IPS-20b (cell line): ENCODE measurements at regions not wholly inside any gene's neighbourhood (a gene's known extent, or its start where the extent isn't known, plus 50 kb on each side); places are given as distances from the start of the nearest gene placed in this dataset.

Experiments used
- H3K27ac ChIP-seq: one replicate; pipeline ENCODE4 v1.5.1; 2013; ENCODE audit warnings: low read length
- H3K27me3 ChIP-seq: 2 replicates; pipeline ENCODE4 v1.6.1; 2013; ENCODE audit warnings: mild to moderate bottlenecking, low read length, inconsistent platforms; ENCODE audit not compliant: insufficient read depth
- H3K36me3 ChIP-seq: 2 replicates; pipeline ENCODE4 v1.6.1; 2013; ENCODE audit warnings: low read depth, mild to moderate bottlenecking, inconsistent platforms, low read length, moderate library complexity; ENCODE audit not compliant: insufficient read depth
- H3K4me1 ChIP-seq: 2 replicates; pipeline ENCODE4 v1.6.1; 2013; ENCODE audit warnings: mild to moderate bottlenecking, control low read depth, inconsistent platforms, low read length, moderate library complexity; ENCODE audit not compliant: insufficient read depth
- H3K4me3 ChIP-seq: 2 replicates; pipeline ENCODE4 v1.5.1; 2013; ENCODE audit warnings: mild to moderate bottlenecking, low read length, inconsistent platforms
- H3K9ac ChIP-seq: 2 replicates; pipeline ENCODE4 v1.6.1; 2013; ENCODE audit warnings: low read depth, mild to moderate bottlenecking, inconsistent platforms, low read length, moderate library complexity
- H3K9me3 ChIP-seq: 2 replicates; pipeline ENCODE4 v1.6.1; 2013; ENCODE audit warnings: mild to moderate bottlenecking, low read depth, low read length, inconsistent platforms; ENCODE audit not compliant: insufficient read depth

DNA sequence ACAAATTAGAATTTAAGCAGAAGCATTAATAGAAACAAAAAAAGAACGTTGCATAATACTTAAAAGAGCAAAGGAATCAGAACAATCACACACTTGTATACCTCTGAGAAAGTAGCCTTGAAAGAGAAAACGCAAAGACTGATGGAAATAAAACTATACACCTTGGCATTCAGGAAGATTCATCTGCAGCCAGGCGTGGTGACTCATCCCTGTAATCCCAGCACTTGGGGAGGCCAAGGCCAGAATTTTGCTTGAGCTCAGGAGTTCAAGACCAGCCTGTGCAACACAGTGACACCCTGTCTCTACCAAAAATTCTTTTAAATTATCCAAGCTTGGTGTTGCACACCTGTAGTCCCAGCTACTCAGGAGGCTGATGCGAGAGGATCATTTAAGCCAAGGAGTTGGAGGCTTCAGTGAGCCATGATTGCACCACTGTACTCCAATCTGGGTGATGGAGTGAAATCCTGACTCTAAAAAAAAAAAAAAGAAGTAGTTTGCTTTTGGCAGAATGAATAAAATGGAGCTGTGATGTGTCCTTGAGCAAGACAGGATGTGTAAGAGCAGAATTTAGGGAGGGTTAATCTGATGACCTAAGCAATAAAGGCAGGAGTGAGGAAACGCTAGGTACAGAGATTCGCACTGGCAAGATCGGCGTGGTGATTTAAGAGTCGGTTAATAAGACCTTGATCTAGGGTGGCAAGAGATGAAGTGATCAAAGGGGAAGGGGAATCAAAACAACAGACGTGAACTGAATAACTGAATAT, 75.8 kb upstream of the NRP1 start:
- H3K36me3 ChIP-seq, result no peaks in the 10 kb centered on the region
- H3K4me1 ChIP-seq, result no peaks in the 10 kb centered on the region
- H3K9me3 ChIP-seq, result no peaks in the 10 kb centered on the region
- no peak overlapping the region for H3K27ac ChIP-seq
- no peaks in the 10 kb centered on the region for H3K27me3 ChIP-seq
- H3K9ac ChIP-seq, result no peak overlapping the region
- H3K4me3 ChIP-seq, result no peak overlapping the region

DNA sequence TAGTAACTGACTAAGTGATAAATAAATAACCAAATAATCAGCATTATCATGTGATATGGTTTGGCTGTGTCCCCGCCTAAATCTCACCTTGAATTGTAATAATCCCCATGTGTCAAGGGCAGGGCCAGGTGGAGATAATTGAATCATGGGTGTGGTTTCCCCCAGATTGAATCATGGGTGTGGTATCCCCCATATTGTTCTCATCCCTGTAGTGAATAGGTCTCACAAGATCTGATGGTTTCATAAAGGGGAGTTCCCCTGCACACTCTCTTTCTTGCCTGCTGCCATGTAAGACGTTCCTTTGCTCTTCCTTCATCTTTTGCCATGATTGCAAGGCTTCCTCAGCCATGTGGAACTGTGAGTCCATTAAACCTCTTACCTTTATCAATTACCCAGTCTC, 72.1 kb upstream of the NRP1 start:
- H3K9me3 ChIP-seq, result no peaks in the 10 kb centered on the region

DNA sequence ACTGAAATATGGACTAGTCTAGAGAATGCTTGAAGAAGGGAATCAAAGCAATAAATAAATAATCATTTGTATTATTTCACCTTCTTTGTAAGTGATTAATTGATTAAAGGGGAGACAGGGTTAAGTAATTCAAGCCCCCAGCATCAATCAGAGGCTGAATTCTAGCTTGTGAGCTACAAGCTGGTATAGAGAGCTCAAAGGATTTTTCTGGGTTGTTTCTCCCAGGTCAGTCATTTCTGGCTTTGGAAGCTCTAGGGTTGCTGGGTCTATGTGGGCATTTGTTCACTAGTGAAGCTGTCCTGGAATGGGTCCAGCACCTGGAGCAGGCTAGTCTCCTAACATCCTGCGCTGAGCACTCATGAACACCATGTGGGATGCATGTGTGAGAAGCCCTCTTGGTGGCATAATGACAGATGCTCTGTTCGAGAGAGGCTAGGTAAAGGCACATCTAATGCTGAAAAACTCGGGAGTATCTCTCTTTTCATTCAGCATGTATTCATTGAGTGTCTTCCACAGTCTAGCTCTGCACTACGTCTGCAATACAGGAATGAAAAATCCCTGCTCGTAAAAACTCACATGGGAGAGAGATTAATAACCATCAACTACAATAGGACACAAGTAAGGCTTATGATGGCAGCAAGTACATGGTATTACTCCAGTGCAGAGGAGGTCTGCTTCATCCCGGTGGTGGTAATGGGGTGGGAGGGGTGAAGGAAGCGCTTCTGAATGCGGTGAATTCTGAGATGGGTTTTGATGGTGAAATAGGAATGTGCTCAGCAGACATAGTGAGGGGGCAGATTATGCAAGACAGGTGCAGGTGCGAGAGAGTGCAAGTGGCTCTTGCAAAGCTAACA, 68.0 kb upstream of the NRP1 start:
- H3K9me3 ChIP-seq, result 0 out of 2 replicates have a peak, but pooled peaks cover under 1% of the 10 kb centered on the region
- no peak overlapping the region for H3K27ac ChIP-seq
- no peaks in the 10 kb centered on the region for H3K4me1 ChIP-seq
- no peaks in the 10 kb centered on the region for H3K27me3 ChIP-seq
- H3K4me3 ChIP-seq, result no peak overlapping the region
- H3K9ac ChIP-seq, result no peak overlapping the region
- no peaks in the 10 kb centered on the region for H3K36me3 ChIP-seq

More for the DNA sequence above, 72.1 kb upstream of the NRP1 start:
- H3K27ac ChIP-seq, result no peak overlapping the region
- no peak overlapping the region for H3K9ac ChIP-seq
- H3K4me1 ChIP-seq, result no peaks in the 10 kb centered on the region
- no peaks in the 10 kb centered on the region for H3K27me3 ChIP-seq
- H3K4me3 ChIP-seq, result no peak overlapping the region
- H3K36me3 ChIP-seq, result no peaks in the 10 kb centered on the region

DNA sequence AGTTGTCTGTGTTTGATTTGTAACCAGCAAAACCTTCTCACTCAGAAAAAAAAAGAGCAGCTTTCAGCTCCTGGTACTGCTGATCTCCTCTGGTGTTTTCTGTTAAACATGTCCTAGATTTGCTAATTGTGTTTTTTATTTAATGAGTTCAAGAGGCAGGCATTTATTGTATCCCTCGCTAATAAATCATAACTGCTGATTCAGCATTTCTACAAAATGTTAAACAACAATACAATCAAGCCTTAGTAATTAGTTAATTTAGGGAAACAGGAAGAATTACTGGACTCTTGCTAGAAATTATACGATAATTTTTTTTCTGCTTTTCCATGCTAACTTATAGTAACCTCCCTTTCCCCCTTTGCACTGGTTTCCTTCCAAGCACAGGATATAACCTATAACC, 66.8 kb upstream of the NRP1 start:
- Histone ChIP-seq H3K27me3 (no peaks in the 10 kb centered on the region), H3K9ac (no peak overlapping the region), H3K36me3 (no peaks in the 10 kb centered on the region), H3K27ac (no peak overlapping the region), H3K9me3 (peaks cover 7% of the 10 kb centered on the region; the same call in 1 of the 2 replicates), H3K4me3 (no peak overlapping the region), H3K4me1 (no peaks in the 10 kb centered on the region)

DNA sequence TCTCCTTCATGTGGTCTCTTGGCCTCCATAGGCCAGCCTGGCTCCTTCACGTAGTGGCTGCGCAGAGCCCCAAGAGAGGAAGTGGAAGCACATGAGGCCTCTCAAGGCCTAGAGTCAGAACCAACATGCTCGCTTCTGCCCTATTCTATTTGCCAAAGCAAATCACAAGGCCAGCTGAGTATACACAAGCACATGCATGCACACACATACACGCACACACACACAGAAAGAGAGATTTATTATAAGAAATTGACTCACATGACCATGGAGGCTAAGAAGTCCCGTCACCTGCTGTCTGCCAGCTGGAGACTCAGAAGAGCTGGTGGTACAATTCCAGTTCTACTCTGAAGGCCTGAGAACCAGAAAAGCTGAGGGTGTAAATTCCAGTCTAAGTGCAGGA, 64.3 kb upstream of the NRP1 start:
- H3K27me3 ChIP-seq, result no peaks in the 10 kb centered on the region

DNA sequence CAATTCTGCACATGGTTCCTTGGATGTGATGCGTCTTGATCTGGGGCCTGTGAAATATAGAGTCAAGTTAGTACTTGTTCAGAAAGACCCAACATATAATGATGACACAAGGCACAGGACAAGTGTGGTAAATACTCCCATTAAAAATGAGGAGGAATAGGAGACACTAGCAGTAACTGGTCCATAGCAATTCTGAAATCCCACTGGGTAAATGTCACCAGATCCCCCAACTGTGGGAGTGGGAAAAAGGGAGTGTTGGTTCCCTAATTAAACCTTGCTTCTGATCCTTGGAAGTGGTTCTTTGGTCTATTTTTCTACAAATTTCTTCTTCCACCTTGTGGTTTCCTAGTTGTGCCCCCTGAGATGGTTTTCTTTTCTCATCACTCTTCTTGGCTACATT, 62.5 kb upstream of the NRP1 start:
- Histone ChIP-seq H3K27ac (no peak overlapping the region), H3K9me3 (peaks cover 7% of the 10 kb centered on the region; the same call in 1 of the 2 replicates), H3K4me1 (no peaks in the 10 kb centered on the region), H3K4me3 (no peak overlapping the region), H3K27me3 (no peaks in the 10 kb centered on the region), H3K36me3 (no peaks in the 10 kb centered on the region), H3K9ac (no peak overlapping the region)

More for the DNA sequence above, 64.3 kb upstream of the NRP1 start:
- Histone ChIP-seq H3K9me3 (peaks cover 7% of the 10 kb centered on the region; the same call in 1 of the 2 replicates), H3K4me1 (no peaks in the 10 kb centered on the region), H3K9ac (no peak overlapping the region), H3K4me3 (no peak overlapping the region), H3K27ac (no peak overlapping the region), H3K36me3 (no peaks in the 10 kb centered on the region)

DNA sequence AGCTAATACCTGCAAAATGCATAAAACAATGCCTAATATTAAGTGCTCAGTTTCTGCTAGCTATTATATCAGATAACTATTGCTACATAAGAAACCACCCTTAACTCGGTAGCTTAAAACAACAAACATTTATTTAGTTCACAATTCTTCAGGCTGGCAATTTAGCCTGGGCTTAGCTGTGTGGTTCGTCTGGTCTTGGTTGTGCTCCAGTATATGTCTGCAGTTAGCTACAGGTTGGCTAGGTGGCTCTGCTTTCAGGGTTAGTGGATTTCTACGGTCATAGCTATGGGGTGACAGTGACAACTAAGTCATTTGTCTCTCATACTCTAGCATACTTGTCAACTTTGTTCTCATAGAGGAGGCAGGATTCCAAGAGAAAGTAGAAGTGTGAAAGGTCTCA, 61.8 kb upstream of the NRP1 start:
- Histone ChIP-seq H3K4me3 (no peak overlapping the region), H3K9ac (no peak overlapping the region), H3K36me3 (no peaks in the 10 kb centered on the region), H3K9me3 (peaks cover 7% of the 10 kb centered on the region; the same call in 1 of the 2 replicates), H3K27me3 (no peaks in the 10 kb centered on the region), H3K4me1 (no peaks in the 10 kb centered on the region), H3K27ac (no peak overlapping the region)

DNA sequence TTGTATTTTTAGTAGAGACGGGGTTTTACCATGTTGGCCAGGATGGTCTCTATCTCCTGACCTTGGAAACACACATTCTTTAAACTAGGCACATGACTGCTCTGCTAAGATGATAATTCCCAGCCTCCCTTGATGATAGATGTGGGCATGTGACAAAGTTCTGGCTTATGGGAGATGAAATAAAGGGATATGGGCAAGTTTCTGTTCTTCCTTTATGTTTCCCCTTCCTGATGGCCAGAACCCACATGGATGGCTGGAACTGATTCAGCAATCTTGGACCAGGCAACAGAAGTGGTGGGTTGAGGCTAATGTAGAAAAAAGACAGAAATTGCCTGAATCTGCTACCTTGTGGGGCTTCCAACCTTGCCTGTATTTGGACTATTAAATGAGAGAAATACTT, 60.7 kb upstream of the NRP1 start:
- no peak overlapping the region for H3K9ac ChIP-seq
- no peak overlapping the region for H3K27ac ChIP-seq
- H3K9me3 ChIP-seq, result peaks cover 7% of the 10 kb centered on the region; the same call in 1 of the 2 replicates
- H3K4me1 ChIP-seq, result no peaks in the 10 kb centered on the region
- H3K27me3 ChIP-seq, result no peaks in the 10 kb centered on the region
- H3K4me3 ChIP-seq, result no peak overlapping the region
- H3K36me3 ChIP-seq, result no peaks in the 10 kb centered on the region

DNA sequence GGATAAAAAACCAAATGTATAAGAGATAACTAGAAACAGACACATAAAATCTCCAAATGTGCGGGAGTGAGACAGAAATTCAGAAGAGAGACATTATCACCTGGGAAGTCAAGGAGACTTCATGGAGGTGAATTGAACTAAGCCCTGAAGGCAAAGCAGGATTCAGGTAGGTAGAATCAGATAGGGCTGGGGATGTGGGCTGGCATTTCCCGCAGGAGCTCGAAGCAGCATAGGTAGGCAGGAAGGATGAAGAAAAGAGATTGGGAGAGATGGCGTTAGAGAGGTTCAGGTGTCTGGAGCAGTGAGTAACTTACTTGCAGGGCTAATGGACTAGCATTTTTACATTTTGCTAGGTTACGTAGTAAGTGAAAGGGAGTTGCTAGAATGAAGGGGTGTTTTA, 58.2 kb upstream of the NRP1 start:
- Histone ChIP-seq H3K27ac (no peak overlapping the region), H3K4me3 (no peak overlapping the region), H3K9ac (no peak overlapping the region), H3K9me3 (peaks cover 7% of the 10 kb centered on the region; the same call in 1 of the 2 replicates), H3K27me3 (no peaks in the 10 kb centered on the region), H3K36me3 (no peaks in the 10 kb centered on the region), H3K4me1 (no peaks in the 10 kb centered on the region)

DNA sequence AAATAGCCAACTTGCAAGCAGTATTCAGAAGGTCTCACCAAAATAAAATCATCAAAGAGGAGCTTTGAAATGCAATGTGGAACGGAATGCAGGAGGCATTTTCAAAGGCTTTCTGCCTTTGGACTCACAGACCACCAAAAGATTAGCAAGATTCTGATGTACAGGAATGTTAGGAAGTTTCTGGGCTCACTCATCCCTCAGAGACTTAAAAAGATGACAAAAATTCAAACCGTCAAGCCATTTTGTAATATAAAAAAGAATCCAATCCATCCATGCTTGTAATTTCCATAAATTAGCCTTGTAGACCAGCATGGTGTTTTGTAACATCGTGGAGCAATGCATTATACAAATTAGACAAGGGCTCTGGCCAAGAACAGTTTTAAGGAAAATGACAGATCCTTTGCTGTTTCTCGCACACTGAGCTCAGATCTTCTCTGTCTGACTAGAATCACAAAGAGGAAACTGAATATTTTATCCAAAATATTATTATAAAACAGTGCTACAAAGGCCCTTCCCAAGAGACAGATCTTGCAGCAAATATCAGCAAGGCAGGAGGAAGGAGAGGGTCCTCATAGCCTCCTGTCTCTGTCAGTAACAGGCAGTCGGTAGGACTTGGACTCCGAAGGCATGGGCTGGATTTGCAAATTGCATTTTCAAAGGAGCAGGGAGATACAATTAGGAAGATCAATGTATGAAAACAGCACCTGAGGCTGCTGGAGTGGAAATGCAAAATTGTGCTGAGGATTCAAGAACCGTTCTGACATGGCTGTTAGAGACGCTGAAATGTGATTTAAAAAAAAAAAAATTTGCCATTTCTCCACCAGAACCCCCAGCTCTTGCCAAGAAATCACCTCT, 57.4 kb upstream of the NRP1 start:
- H3K9me3 ChIP-seq, result peaks cover 1% of the 10 kb centered on the region; the same call in 1 of the 2 replicates
- no peak overlapping the region for H3K4me3 ChIP-seq

DNA sequence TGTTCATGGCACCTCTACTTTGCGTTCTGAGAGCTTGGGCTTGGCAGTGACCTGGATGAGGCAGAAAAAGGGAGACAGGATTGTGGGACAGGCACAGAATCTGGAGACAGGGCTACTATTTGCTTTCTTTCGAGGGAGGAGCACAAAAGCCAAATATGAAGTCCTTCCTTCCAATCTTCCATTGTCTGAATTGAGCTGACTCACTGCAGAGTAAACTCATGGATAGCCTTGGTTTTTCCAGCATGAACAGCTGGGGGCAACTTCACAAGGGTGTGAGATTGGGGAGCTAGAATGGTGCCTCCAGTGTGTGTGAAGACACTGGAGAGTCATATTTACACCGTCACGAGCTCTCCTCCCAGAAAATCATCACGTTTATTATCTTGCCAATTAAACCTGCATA, 55.6 kb upstream of the NRP1 start:
- H3K27me3 ChIP-seq, result no peaks in the 10 kb centered on the region
- H3K9me3 ChIP-seq, result no peaks in the 10 kb centered on the region
- H3K27ac ChIP-seq, result no peak overlapping the region
- no peak overlapping the region for H3K4me3 ChIP-seq
- no peak overlapping the region for H3K9ac ChIP-seq
- no peaks in the 10 kb centered on the region for H3K4me1 ChIP-seq
- no peaks in the 10 kb centered on the region for H3K36me3 ChIP-seq

More for the DNA sequence above, 57.4 kb upstream of the NRP1 start:
- Histone ChIP-seq H3K27ac (no peak overlapping the region), H3K4me1 (no peaks in the 10 kb centered on the region), H3K9ac (no peak overlapping the region), H3K27me3 (no peaks in the 10 kb centered on the region), H3K36me3 (no peaks in the 10 kb centered on the region)
